ENCODE measurements at regions not wholly inside any gene's neighbourhood (a gene's known extent, or its start where the extent isn't known, plus 50 kb on each side); places are given as distances from the start of the nearest gene placed in this dataset.
"Not testable (repeated sequence)": the region's sequence is repeated elsewhere in the genome, so short reads cannot be mapped to it uniquely, and the experiment has no call there.

DNA sequence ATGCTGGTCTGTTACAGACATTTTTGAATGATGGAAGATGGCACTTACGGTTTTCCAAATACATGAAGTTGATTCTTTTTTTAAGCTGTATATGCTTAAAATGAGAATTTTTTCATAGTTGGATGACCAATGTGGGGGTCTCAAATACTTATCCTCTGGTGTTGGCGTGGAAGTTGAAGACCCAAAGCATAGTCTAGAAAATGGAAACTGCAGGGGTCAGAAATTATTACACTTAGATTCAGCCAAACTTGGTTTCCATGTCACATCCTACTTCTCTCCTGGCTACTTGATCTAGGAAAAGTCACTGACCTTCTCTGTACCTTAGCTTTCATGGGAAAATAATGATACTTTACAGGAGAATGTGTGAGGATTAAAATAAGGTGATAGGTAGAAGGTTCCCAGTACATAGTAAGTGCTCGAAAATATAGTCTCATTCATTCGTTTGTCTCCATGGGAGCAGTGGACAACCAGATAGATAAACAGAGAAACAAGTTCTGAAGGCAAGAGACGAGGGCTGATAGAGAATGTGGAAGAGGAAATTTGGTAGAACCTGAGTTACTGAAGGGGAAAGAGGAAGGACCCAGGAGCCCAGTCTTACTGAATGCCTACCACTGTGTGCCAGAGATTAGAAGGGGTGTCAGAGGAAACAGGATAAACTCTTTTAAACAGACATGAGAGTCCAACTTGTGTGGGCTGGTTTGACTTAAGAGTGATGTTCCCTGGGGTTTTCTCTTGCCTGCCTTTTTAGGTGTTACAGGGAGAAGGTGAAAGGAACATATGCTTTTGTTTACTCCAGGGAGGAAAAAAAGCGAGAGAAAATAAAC lies 560.3 kb upstream of the KLF4 start:
- no peak for DNase-seq

DNA sequence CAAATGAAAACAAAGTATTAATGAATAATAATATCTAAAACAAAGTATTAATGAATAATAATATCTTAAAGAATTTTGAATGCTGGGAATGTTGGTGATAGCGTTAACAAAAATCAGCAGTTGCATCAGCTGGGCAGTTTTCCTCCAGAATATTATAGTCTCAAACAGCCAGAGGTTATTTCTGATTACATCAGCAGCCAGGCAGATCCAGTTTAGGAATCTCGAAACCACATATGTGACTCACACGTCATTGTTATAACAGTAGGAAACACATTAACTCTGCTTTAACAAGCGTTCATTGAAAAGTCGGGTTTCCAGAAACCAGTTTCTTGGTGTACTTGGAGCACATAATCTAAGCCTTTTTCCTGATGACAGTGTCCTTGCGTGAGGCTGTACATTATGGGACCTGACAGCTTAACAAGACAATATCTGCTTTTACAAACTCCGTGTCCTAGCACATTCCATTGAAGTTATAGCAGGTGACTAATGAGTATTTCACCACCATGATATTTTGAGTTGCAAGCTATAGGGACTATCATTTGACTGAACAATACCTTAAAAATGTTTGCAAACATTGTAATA lies 559.5 kb upstream of the KLF4 start:
- no peak for DNase-seq

DNA sequence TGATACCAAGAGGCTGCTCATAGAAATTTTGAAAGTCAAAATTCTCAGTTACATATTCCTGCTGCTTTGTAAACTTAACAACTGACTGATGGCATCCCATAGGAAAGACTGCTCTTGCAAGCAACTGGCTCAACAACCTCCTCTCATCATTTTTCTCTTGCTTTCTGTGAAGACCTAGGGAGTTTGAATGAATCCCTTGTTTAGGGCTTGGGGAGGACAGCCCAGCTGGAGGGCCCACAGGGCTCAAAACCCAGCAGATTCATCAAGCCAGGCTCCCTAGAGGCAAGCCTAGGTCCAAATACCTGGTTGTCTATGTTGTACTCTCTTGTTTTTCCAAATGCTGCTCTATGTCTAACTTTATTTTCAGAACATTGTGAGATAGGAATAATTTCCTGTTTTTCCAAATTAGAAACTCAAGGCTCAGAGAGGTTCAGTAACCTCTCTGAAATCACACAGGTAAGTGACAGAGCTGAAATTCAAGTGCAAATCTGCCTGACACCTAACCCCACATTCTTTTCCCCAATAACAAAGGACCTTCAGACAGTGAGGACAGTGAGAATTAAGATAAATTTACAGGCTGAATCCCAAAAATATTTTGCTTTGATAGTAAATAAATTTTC lies 558.9 kb upstream of the KLF4 start:
- no peak for DNase-seq

DNA sequence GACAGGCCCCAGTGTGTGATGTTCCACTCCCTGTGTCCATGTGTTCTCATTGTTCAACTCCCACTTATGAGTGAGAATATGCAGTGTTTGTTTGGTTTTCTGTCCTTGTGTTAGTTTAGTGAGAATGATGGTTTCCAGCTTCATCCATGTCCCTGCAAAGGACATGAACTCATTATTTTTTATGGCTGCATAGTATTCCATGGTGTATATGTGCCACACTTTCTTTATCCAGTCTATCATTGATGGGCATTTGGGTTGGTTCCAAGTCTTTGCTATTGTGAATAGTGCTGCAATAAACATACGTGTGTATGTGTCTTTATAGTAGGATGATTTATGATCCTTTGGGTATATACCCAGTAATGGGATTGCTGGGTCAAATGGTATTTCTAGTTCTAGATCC lies 558.2 kb upstream of the KLF4 start:
- DNase-seq, result not testable (repeated sequence)

DNA sequence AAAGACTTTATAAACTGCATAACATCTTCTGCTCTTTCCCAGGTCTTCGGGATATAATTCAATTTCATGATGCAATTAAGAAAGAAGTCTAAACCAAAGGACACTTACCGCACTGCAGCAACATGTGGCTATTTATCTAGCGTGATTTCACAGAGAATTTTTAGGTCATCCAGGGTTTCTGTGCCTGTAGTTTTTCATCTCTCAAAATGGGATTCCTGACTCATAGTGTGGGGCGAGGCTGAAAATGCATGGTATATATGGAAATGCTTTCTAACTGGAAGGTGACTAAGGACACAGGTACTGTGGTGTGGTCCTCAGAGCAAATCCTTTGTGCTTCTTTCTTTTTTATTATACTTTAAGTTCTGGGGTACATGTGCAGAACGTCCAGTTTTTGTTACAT lies 557.7 kb upstream of the KLF4 start:
- no peak for DNase-seq

DNA sequence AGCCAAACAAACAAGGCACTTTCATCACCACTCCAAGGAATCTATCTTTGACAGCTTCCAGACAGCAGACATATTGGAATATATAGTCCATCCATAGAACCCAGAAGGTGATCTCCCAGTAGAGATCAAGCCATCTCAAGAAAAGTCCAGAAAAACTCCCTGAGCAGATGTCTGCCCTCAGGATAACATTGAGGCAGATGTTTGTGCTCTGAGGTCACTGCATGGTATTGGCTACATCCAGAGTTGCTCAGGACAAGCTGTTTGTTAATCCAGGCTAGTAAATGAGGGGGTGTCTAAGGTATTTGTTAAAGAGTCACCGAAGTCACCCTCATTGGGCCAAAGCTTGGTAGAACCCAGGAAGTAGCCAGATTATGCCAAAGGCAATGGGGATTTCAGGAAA lies 556.3 kb upstream of the KLF4 start:
- no peak for DNase-seq

DNA sequence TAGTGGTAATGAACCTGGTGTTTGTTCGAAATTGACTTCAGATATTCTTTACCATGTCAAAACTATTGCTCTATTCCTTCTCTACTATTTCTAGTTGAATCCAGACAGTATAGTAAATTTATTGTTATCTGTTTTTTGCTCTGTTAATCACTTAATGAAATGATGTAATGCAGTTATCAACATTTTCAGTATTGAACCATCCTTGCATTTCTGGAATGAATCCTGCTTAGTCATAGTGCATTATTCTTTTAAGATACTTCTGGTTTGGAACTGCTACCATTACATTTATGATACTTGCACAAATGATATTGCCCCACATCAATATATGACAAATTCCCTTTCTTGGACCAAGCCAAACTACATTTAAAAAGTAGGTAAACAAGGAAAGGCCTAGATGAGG lies 554.0 kb upstream of the KLF4 start:
- no peak for DNase-seq

DNA sequence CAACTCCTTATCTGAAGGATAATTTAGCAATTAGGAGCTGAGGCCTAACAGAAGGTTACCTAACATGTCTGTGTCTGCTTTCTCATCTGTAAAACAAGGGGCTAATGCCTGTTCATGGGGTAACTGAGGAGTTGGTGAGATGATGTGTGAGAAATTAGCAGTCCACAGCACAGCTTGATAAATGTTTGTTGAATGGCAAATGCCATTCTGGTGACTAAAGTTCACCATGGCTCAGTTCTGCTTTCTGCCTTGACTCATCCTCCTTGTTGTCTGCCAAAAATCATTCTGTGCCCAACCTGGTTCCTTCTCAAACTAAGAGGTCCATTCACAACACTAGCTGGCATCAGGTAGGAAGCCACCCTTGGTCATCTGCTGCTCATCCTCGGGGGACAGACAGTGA lies 552.0 kb upstream of the KLF4 start:
- no peak for DNase-seq

DNA sequence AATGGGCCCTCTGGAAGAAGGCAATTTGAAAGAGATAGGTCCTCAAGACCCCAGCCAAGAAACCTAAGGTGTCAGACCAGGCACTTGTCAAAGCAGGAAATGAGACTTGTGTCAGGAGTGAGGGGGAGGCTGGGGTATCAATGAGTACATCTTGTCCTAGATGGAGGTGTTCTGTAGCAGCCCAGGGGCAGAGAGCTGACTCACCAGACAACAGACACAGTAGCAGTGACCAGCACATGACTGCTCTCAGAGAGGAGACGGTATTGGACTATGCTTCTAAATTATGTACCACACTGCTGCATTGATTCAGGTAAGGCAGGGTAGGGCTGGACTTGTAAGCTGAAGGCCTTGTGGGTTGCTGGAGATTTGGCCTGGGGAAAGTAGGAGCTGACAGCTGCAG lies 551.2 kb upstream of the KLF4 start:
- no peak for DNase-seq

DNA sequence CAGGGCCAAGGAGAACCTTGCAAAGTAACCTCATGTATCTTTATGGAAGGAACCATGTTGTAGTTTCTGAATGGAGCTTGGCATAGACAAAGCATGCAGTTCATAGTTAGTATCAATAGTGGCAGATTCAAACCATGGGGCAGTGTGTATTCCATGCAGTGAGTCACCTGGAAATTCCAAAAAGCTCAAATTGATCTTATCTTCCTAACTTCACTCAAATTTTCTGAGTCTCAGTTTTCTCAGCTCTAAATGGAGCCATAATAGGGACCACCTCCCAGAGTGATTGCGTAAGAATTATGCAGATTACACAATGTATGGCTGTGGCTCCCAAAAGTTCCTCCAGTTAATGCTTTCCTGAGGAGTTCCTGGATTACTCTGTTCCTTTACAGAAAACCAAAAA lies 549.9 kb upstream of the KLF4 start:
- DNase-seq, result no peak

DNA sequence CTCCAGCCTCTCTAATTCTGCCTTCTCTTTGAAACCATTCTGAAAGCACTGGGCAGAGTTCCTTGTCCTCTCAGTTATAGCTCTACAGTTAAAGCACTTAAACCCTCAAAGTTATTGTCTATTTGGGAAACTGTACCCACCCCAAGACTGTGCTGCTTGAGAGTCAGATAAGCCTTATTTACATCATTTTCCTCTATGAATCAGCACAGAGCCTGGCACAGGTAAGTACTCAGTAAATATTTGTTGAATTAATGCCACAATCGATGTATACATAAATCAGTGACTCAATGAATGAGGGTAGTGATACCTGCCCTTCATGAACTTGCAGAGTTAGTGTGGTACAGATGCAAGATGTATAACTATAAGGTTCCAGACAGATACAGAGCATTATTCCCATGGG lies 549.4 kb upstream of the KLF4 start:
- no peak for DNase-seq

DNA sequence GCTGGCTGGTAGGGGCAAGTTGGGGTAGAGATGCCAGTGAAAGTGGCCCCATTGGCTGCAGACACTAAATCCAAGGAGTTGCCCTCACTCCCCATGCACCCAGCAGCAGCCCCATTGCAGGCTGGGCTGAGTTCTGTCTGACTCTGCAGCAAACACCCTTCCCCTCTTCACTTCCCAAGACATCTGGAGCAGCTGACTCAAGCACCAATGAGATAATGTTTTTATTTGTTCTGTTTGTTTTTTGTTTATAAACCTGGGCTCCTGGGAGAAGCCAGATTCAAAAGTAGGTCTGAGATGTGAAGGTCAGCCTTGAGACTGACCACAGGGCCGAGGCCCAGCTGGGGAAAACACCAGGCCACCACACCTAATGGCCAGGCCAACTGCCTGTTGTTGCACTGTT lies 545.9 kb upstream of the KLF4 start:
- DNase-seq, result no peak

DNA sequence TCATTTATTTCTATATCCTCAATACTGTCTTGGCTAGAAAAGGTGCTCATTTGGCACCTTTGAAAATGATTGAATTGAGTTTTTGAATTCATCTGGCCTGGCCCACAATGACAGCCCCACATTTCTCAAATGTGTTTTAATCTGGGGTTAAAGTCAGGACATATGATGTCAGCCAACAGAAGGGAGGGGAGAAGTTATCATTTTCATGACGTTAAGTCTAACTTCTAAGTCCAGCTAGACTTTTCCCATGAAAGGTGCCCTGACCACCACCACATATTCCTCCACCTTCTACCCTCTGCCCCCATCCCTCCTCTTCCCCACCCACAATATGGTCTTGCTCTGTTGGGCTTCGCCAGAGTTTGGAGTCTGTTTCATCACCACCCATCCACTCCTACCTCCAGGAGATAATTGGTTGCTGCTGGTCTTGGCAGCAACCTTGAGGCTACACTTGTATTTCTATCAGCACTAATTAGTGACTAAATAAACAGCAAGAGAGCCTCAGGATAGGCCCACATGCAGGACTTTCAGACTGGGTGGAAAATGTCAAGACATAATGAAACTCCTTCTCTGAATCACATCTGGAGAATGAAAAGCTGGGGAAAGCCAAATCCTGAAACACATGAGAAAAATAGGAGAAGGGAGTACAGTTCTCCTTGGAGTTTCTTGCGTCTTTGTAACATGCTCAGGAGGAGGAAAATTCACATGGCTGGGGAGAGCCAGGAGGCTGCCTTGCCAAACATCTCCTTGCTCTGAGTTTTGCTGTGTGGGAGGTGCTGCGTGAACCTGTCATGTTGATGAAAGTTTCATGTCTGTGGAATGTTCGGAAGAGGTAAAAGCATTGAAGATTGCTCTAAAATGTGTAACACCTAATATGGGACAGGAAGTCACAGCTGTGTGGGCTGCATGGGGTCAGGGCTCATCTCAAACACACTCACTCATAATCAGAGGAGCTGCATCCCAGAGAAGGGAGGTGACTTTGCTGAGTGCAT lies 544.7 kb upstream of the KLF4 start:
- DNase-seq, result no peak

DNA sequence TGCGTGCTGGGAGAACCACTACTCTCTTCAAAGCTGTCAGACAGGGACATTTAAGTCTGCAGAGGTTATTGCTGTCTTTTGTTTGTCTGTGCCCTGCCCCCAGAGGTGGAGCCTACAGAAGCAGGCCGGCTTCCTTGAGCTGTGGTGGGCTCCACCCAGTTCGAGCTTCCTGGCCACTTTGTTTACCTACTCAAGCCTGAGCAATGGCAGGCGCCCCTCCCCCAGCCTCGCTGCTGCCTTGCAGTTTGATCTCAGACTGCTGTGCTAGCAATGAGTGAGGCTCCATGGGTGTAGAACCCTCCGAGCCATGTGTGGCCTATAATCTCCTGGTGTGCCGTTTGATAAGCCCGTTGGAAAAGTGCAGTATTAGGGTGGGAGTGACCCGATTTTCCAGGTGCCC lies 542.5 kb upstream of the KLF4 start:
- not testable (repeated sequence) for DNase-seq

DNA sequence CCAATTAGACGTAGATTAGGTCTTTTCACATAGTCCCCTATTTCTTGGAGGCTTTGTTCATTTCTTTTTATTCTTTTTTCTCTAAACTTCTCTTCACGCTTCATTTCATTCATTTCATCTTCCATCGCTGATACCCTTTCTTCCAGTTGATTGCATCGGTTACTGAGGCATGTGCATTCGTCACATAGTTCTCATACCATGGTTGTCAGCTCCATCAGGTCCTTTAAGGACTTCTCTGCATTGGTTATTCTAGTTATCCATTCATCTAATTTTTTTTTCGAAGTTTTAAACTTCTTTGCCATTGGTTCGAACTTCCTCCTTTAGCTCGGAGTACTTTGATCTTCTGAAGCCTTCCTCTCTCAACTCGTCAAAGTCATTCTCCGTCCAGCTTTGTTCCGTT lies 541.7 kb upstream of the KLF4 start:
- DNase-seq, result not testable (repeated sequence)

DNA sequence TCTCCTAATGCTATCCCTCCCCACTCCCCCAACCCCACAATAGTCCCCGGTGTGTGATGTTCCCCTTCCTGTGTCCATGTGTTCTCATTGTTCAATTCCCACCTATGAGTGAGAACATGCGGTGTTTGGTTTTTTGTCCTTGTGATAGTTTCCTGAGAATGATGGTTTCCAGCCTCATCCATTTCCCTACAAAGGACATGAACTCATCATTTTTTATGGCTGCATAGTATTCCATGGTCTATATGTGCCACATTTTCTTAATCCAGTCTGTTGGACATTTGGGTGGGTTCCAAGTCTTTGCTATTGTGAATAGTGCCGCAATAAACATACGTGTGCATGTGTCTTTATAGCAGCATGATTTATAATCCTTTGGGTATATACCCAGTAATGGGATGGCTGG lies 537.1 kb upstream of the KLF4 start:
- DNase-seq, result not testable (repeated sequence)

DNA sequence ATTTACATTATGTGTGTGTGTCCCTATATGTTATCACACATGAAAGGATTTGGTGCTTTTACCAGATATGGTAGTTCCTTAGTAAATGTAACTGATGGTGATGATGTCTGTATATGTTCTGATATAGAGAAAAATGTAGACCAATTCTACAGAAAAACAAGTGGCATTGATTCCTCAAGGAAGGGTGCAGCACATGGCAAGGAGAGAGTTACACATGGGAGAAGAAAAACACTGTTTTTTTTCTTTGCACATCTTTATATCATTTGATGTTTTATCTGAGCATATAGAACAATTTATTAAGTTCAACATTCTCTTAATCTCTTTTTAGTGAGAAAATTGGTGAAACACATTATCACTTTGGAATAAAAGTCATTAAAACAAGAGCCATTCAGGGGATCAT lies 535.0 kb upstream of the KLF4 start:
- DNase-seq, result no peak

DNA sequence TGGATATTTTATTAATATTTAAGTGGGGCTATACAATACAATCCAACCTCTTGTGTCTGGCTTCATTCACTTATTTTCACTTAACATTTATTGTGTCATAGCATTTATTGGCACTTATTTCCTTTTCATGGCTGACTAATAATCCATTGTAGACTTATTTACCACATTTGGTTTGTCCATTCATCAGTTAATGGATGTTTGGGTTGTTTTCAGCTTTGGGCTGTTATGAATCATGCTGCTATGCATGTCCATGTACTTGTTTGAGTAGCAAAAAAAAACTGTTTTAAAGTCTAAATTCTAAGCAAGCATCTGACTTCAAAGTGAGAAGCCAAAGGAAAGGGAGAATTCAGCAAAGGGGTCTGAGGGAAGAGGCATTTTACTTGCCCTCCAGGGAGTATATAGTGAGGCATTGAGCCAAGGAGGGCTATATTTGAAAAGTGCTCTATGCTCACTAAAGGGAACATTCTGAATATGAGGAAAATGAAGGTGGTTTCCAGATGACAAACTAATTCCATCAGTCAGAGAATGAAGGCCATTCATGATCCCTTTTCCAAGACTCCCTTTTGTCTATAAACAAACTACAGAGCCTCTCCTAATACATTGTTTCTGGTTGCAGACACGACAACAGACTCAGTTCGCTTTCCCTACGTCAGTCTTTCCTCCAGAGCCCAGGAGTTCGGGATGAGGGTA lies 532.8 kb upstream of the KLF4 start:
- no peak for DNase-seq

DNA sequence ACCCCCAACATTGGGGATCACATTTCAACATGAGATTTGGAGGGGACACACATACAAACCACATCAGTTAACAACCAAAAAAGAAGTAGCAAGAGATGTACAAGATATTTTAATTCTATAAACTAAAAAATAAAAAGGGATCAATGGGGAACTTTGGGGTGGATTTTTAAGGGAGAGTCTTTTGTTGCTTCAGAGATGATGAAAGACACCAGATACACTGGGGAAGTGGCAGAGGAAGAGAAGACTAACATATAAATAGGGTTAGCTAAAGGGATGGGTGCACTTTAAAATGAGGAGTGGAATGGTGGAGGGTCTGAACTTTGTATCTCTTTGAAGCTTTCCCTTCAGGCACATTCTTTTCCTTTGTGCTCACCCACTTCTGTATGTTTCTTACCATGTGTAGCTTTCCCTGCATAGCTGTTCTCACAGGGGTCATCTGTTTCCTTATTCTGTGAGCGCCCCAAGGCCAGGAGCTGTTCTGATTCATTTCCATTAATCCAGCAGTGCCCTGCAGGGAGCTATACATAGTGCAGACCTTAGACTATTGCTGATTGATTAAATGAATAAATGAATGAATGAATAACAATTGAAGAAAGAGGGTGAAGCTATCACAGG lies 531.6 kb upstream of the KLF4 start:
- no peak for DNase-seq

DNA sequence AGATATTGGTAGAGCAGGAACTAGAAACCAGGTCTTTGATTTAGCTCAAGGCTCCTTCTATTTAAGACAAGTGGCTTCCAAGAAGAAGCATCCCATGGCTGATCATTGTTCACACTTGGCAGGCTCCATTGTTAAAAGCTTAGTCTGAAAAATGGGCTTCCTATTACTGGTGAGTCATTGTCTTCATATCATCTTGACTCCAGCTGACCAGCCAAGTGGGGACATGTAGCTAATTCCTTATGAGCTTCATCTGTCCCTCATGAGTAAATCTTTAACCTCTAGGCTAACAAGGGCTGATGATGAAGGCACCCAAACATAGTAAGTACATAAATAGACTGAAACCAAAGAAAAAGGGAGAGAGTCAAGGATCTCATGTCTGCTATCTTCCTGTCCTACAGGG lies 530.3 kb upstream of the KLF4 start:
- DNase-seq, result no peak

DNA sequence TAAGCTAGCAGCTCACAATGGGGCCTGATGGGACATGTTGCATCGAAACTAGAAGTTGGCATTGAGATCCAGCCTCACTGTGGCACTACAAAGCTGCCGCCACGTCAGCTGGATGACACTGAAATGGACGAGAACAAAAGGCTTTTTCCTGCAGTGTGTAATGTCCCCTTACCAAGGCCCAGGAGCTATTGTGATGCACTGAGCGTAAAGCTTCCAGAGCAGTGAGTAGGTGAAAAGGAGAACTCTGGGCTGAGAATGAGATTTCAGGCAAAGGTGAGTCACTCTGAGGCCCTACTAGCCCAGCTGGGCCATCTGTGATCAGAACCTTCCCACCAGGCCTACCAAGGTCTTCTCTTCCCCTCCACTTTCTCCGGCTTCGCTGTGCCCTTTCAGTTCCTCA lies 528.1 kb upstream of the KLF4 start:
- no peak for DNase-seq

DNA sequence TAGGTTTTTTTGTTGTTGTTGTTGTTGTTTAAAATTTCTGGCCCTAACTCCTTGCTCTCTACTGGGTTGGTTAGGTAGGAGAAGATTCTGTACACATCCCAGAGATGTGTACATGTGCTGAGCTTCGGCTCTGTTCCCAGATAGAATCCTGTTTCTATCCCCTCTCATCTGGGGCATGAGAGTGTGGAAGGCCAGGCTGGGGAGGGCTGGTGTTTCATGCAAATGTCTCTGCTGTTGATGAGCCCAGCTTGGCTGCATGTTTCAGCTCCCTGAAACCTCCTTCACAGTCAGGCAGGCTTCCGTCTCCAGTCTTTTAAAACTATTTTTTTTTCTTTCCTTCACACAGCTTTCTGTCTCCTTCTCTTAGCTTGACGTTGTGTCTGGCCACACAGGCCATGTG lies 526.9 kb upstream of the KLF4 start:
- DNase-seq, result no peak
